HTR-8/SVneo (cell line): ENCODE measurements at regions not wholly inside any gene's neighbourhood (a gene's known extent, or its start where the extent isn't known, plus 50 kb on each side); places are given as distances from the start of the nearest gene placed in this dataset.
"Not testable (repeated sequence)": the region's sequence is repeated elsewhere in the genome, so short reads cannot be mapped to it uniquely, and the experiment has no call there.

Source experiments
- DNase-seq: peaks from one replicate; pipeline ENCODE4 v3.0.0; 2011; ENCODE audit warnings: low spot score, mixed read lengths; ENCODE audit not compliant: insufficient read length
- FAIRE-seq: peaks from 2 replicates; lab custom pipeline; 2011; peaks lifted over from hg19 to GRCh38; lab: Jason Lieb, UNC

DNA sequence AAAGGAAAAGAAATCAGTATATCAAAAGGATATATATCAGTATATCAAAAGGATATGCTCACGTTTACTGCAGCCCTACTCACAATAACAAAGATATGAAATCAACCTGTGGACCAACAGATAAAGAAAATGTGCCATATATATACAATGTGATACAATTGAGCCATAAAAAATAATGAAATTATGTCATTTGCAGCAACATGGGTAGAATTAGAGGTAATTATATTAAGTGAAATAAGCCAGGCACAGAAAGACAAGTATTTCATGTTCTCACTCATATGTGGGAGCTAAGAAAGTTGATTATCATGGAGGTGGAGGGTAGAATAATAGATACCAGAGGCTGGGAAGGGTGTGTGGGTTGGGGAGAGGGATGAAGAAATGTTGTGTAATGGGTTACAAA lies 102.9 kb upstream of the MARCKS start:
- FAIRE-seq, result no peak
- no peak for DNase-seq

DNA sequence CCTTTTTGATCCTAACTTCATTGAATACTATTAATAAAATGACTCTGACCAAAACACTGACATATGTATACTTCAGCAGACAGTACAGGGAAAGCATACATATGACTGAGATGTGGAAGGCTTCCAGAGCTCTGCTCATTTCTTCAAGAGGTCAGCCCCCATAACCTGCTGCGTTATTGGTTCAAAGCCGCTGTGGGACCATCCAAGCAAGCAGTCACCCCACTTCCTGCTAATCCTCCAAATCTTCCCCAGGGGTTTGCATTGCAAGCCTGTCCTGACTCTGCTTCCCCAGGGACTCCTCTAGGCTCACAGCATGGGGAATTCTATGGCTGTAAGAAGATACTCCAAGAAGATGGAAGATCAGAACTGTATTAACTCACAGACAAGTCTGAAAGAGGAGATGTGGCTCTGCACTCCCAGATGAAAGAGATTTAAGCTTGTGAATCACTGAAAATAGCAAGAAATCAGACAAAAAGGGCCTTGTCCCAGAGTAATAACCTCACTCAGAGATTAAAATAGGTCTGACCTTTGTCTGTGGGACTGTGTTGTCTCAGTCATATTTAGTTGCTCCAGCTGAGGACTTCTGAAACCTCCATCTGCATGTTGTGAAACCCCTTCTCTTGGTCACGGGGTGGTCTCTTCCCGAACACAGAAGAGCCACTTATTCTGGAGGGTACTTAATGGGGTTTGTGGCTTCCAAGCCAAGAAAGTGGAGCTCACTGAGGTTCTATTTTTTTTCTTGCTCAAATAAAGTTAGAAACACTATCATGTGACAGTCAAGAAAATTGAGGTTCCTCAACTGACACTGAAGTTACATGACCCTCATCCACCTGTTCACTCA lies 101.5 kb upstream of the MARCKS start:
- FAIRE-seq, result no peak
- DNase-seq, result no peak

DNA sequence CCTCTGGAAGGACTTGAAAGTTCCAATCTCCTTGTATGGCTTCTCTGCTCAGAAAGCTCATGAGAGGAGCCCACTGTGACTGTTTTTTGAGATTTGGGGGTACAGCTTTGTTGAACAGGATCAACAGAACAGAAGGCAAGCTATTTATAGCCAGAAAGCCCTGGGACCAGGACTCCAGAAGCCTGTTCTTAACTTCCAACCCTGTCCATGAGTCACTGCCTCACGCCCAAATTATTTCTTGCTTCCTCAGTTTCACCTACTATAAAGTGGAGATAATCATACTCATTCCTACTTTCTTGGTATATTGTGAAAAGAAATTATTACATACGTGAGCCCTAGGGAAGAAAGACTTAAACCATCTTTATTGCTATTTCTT lies 100.9 kb upstream of the MARCKS start:
- FAIRE-seq (no peak), DNase-seq (no peak)

DNA sequence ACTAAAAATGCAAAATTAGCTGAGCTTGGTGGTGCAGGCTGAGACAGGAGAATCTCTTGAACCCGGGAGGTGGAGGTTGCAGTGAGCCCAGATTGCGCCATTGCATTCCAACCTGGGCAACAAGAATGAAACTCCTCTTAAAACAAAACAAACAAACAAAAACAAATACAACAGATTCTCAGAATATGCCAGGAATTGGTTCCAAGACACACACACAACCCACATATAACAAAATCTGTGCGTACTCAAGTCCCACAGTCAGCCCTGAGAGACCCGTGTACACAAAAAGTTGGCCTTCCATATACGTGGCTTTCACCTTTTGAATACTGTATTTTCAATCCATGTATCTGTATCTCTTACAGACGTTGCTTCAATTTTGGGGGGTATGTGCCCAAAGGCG lies 98.9 kb upstream of the MARCKS start:
- DNase-seq, result no peak
- FAIRE-seq, result no peak

DNA sequence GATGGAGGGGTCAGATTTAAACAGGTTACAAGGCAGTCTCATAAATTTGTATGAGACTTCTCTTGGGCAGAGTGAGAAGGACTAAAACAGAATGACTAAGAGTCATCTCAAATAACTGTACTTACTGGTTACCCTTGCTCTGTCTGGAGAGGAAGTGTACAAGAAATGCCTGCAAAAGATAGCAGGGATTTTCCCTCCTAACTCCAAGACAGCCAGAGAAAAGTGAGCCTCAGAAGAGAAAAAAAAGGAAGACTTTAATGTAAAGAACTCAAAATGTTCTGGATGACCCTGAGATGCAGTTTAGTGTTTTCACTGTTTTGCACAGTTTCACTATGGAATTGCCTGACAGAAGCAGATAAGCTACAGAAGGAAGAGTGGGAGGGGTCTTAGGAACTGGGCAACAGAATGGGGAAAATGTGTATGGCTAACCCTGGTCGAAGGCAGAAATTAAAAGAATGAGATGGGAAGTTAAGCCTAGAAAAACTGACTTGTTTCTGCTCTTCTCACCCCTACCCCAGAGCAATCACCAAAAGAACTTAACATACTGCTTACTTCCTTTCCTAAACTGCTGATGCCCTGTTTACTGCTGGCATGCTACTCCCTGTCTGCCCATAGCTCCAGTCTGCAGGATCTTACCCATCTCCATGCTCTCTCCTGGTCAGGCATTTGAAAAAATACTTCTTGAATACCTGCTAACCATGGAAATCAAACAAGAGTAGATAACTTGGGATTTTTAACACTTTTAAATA lies 98.1 kb upstream of the MARCKS start:
- DNase-seq (no peak), FAIRE-seq (no peak)

DNA sequence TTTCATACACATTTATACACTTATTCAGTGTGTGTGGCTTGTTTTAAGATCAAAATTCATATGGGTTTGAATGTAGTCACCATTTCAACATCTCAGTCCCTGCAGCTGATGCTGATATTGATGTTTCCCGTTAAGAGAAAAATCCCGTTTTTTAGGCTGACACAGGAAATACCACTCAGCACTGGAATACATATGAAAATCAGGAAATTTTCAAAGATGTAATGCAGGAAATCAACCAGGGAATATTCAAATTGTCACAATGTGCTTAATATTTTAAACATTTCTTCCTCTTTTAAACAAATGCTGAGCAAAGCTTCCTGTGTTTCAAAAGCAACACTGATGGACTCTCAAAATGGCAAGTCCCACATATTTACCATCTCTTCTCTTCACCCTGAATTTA lies 94.5 kb upstream of the MARCKS start:
- DNase-seq, result no peak
- FAIRE-seq, result no peak

DNA sequence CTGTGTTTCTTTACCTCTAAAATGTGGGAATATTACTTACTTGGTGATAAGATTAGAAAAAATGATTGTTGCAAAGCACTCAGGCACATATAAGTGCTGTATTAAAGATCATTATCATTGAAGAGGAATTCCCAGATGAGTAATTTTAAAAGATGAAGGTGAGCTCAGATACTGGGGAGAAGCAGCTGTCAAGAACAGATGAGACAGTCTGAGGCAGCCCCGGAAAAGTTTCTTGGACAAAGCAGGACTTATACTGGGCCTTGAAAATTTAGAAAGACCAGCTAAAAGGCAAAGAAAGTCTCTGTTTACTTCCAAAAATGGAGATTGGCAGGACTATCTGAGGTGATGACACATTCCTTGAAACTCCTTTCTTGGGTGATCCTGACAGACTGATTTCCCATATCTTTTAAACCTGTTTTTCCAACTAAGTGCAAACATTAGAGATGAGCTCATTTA lies 93.8 kb upstream of the MARCKS start:
- FAIRE-seq (no peak), DNase-seq (no peak)

DNA sequence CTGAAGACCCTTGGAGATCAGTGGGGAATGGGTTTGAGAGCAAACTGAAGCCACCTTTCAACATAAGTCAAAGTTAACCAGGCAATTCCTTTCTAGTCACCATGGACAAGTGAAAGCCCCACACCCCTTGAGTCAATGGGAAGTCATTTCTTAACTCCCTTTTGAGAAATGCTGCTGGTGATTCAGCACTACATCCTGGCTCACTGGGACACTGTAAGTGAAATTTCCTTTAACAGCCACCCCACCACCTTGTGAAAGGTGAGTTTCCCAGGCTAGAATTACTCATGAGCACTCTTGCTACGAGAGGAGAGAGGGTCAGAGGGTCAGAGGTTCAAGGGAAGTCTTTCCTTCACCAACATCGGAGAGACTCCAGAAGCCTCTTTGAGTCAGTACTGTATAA lies 93.3 kb upstream of the MARCKS start:
- FAIRE-seq (peak; percentile 62), DNase-seq (no peak)

DNA sequence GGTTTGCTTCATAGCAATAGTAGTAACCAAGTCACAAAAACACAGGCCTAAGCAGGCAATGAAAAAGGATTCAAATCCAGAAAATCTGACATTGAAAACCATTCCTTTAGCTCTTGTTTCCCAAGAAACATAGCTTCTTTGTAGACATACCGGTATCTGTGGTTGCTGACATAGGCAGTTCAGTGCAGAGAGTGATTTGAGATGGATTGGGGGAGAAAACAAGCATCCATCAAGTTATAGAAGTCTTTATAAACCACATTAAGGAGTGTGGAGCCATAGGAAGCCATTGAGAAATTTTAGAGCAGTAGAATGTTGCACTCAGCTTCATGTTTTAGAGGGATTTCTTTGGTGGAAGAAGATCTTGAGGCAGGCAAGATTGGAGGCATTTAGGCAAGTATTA lies 91.2 kb upstream of the MARCKS start:
- no peak for DNase-seq
- no peak for FAIRE-seq

DNA sequence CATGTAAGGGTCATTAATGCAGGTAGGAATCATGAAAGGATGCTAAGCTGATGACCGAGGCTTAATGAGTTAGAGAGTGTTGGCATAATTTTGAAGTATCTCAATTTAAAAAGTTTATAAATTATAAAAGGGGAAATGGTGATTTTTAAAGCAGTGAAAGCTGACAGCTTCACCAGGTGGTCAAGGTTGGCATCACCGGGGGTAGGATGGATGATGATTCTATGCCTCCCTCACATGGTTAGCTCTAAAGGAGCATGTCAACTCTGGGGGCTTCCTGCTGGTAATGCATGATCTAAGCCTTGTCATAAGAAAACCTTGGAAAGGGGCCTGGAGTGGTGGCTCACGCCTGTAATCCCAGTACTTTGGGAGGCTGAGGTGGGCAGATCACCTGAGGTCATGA lies 89.2 kb upstream of the MARCKS start:
- no peak for FAIRE-seq
- DNase-seq, result no peak

DNA sequence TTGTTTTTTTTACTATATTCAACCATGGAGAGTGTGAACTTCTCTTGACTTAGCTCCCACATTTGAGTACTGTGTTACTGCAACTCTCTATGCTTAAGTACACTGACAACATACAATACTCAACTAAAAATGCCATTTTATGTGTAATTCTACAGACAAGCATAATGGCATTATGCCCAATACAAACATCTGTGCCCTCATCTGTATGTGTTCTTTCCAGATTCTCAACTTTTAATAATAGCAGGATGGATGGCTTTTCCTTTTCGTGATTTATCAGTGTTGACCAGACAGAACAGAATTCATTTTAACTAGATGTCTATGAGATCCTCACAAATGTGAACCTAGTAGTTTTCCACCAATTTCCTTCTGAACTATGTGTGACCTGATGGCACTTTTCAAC lies 84.2 kb upstream of the MARCKS start:
- DNase-seq (no peak), FAIRE-seq (no peak)

DNA sequence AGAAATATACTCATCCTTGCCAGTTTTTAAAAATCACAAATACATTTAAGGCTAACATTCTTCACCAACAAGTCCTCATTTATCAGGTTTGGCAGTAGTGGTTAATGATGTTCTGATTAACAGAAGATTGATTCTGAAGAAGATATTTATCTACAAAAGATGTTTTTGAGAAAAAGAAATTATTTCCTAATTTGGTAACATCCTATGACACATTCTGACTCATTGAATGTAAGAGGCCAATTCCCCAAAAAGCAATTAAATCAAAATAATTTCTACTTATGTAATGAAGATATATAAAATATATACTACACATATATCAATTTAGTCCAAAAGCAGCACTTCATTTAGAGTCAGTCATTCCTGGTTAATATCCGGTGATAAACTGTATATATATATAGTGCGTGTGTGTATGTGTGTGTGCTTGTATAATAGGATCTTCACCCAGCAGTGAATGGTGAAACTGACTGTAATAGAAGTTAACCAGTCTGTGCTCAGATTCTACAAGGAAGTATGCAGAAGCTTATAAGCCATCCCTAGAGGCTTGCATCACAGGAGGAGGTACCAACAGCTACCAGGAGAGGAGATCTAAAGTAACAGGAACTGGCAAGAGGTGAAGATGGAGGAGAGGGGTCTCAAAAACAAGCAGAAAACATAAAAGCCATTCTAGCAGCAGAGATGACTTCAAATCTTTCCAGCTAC lies 82.9 kb upstream of the MARCKS start:
- no peak for DNase-seq
- FAIRE-seq, result no peak

DNA sequence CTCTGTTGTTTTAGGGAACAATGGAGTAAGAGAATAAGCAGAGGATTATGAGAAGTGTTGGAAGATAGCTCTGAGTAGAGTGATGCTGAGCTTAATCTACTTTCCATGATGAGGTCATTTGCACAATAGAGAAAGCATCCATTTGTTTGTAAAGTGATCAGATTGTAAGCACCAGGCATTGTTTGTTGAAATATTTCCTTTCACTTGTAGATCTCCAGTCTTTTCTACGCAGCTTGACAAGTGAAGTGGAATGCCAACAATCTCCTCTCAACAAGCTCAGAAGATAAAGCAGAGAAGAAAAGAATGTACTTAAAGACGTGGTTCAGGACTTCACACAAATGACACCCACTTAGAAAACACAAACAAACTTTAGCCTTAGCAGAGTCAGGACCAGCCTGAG lies 80.1 kb upstream of the MARCKS start:
- FAIRE-seq (no peak), DNase-seq (no peak)

DNA sequence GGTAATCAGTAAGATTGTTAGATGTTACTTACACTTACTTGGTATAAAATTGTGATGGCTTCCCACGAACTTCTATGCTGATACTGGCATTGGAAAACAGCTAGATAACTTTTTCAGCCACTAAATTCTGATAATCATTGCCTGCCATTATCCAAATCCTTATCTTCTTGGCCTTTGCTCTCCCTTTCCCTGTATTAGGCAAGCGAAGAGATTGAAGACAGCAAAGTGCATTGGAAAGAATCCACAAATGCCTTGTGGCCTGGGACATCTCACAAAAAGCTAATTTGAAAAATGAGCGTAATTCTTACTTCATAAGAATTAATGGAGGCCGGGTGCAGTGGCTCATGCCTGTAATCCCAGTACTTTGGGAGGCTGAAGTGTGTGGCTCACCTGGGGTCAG lies 79.5 kb upstream of the MARCKS start:
- DNase-seq (no peak), FAIRE-seq (no peak)

DNA sequence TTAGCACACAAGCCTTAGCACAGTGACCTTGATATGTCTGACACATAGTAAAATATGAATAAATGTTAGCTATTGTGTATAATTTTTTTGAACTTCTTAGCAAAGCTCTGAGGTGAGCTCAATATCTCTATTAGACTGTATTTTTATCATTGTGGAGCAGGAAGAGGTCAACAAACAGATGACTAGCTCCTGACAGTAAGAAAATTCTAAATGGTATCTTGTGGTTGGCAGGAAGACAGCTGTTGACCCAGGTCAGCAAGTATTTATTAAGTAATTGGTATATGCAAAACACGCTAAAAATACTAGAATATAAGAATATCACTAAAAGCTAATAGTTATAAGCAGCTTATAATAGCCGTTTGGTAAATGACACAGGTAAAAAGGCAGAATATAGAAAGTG lies 77.5 kb upstream of the MARCKS start:
- FAIRE-seq, result no peak
- DNase-seq, result no peak

DNA sequence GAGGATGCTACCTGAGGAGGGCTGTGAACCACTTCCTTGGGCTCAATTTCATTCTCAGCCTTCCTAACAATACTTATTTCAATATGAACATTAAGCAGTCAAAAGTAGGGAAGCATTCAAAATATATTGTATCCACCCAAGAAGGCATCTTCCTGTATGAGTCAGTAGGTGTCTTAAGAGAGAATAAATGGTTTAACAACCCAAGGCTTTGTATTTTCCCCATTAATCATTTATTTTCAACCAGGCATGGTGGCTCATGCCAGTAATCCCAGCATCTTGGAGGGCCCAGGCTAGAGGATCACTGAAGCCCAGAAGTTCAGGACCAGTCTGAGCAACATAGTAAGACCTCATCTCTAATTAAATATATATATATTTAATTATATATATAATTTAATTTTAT lies 74.5 kb upstream of the MARCKS start:
- no peak for DNase-seq
- FAIRE-seq, result no peak

DNA sequence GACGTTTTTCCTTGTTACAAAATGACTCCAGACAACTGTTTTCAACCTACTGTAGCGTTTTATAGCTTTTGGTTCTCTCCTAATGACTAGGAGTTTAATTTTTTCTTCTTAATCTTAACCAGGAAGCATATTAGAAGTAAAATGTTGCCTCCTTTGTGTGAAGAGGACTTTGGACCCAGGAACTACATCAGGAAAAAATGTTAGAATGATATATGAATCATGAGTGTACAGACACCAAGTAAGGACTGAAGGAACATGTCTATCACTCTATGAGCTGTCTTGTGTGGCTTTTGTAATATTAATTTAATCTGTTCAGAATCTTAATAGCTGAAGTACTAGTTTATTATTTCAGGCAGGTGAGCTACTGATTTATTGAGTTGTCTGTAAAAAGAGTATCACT lies 71.0 kb upstream of the MARCKS start:
- FAIRE-seq, result no peak

DNA sequence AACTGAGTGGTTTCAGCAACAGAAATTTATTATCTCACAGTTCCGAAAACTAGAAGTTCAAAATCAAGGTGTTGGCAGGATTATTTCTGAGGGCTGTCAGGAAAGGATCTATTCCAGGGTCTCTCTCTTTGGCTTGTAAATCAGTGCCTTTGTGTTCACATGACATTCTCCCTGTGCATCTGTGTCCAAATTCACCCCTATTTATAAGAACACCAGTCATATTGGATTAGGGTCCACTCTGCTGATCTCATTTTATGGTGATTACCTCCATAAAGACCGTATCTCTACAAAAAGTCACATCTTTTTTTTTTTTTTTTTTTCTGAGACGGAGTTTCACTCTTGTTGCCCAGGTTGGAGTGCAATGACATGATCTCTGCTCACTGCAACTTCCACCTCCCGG lies 68.6 kb upstream of the MARCKS start:
- FAIRE-seq (no peak), DNase-seq (no peak)

More for the DNA sequence above, 71.0 kb upstream of the MARCKS start:
- DNase-seq, result no peak

DNA sequence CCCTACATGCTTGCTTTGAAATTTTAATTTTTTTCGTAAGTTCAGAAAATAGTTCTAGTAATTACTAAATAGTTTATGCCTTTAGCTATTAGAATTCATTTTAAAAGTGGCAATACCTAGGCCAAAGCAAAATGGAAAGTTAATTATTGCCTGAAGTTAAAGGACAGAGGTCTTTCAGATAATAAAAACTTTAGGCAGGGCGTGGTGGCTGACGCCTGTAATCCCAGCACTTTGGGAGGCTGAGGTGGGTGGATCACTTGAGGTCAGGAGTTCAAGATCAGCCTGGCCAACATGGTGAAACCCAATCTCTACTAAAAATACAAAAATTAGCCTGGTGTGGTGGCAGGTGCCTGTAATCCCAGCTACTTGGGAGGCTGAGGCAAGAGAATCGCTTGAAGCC lies 65.9 kb upstream of the MARCKS start:
- not testable (repeated sequence) for FAIRE-seq, DNase-seq

DNA sequence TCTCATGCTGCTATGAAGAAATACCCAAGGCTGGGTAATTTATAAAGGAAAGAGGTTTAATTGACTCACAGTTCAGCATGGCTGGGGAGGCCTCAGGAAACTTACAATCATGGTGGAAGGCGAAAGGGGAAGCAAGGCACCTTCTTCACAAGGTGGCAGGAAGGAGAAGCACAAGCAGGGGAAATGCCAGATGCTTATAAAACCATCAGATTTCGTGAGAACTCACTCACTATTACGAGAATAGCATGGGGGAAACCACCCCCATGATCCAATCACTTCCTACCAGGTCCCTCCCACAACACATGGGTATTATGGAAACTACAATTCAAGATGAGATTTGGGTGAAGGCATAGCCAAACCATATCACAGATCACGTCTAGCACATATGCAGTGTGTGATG lies 61.8 kb upstream of the MARCKS start:
- not testable (repeated sequence) for FAIRE-seq

DNA sequence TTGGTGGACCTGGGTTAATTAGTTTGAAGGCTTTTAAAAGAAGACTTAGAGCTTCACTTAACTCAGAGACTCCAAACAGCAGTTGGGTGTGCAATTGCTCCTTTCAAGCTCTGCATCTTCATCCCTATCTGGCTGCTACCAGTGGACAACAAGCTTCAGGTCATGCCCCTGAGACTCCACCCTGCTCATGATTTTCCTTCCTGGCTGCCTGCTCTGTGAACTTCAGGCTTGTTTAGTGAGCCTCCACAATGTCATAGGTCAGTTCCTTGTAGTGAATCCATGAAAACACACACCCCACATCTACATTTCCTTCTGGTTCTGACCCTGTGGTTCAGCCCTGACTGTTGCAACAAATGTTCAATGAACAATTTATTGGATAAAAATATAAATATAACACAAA lies 61.1 kb upstream of the MARCKS start:
- FAIRE-seq, result no peak
- no peak for DNase-seq

More for the DNA sequence above, 61.8 kb upstream of the MARCKS start:
- DNase-seq, result not testable (repeated sequence)
